Endodermal cell (in vitro differentiated cells): ENCODE measurements at regions not wholly inside any gene's neighbourhood (a gene's known extent, or its start where the extent isn't known, plus 50 kb on each side); places are given as distances from the start of the nearest gene placed in this dataset.

Source experiments
- DNase-seq: peaks from one replicate; pipeline ENCODE4 v3.0.0-alpha.2; 2017
- H3K27ac ChIP-seq: 2 replicates; pipeline ENCODE4 v1.5.1; 2013; ENCODE audit warnings: mild to moderate bottlenecking, low read depth, low read length, moderate library complexity
- H3K27me3 ChIP-seq: 2 replicates; pipeline ENCODE4 v1.6.1; 2013; ENCODE audit warnings: mild to moderate bottlenecking, low read length, moderate library complexity; ENCODE audit not compliant: insufficient read depth, control insufficient read depth, poor library complexity, severe bottlenecking
- H3K36me3 ChIP-seq: 2 replicates; pipeline ENCODE4 v1.7.0; 2013; ENCODE audit warnings: mild to moderate bottlenecking, low read length, moderate library complexity; ENCODE audit not compliant: control insufficient read depth, insufficient read depth
- H3K4me1 ChIP-seq: one replicate; pipeline ENCODE4 v1.7.0; 2013; ENCODE audit warnings: low read length; ENCODE audit not compliant: control insufficient read depth, insufficient read depth
- H3K4me3 ChIP-seq: 2 replicates; pipeline ENCODE4 v1.5.1; 2013; ENCODE audit warnings: mild to moderate bottlenecking, low read length, moderate library complexity
- H3K9ac ChIP-seq: 2 replicates; pipeline ENCODE4 v1.6.1; 2013; ENCODE audit warnings: mild to moderate bottlenecking, low read length, moderate library complexity; ENCODE audit not compliant: poor library complexity, severe bottlenecking; ENCODE audit errors: extremely low read depth
- H3K9me3 ChIP-seq: 2 replicates; pipeline ENCODE4 v1.6.1; 2013; ENCODE audit warnings: mild to moderate bottlenecking, low read length, moderate library complexity; ENCODE audit not compliant: control insufficient read depth
- H3K27ac Mint-ChIP-seq: 2 replicates; pipeline ENCODE4 v1.8.0; 2020; ENCODE audit warnings: mixed read lengths
- H3K27me3 Mint-ChIP-seq: 2 replicates; pipeline ENCODE4 v1.8.0; 2021; ENCODE audit warnings: mild to moderate bottlenecking, mixed read lengths; ENCODE audit not compliant: insufficient read depth
- H3K36me3 Mint-ChIP-seq: 2 replicates; pipeline ENCODE4 v1.8.0; 2020; ENCODE audit warnings: low read depth, mixed read lengths
- H3K4me1 Mint-ChIP-seq: 2 replicates; pipeline ENCODE4 v1.8.0; 2020; ENCODE audit warnings: mixed read lengths
- H3K4me3 Mint-ChIP-seq: 2 replicates; pipeline ENCODE4 v1.8.0; 2020; ENCODE audit warnings: mild to moderate bottlenecking, moderate library complexity, mixed read lengths
- H3K9me3 Mint-ChIP-seq: 2 replicates; pipeline ENCODE4 v1.8.0; 2020; ENCODE audit warnings: mild to moderate bottlenecking, mixed read lengths
- CTCF ChIP-seq: fragments of 200-600 bp; sonication (generic); conservative IDR thresholded peaks from 2 replicates; pipeline ENCODE4 v1.5.0; 2021; ENCODE audit warnings: antibody characterized with exemption, mild to moderate bottlenecking
- WGBS, 2 experiments: methylation state at CpG; one replicate each; pipeline versions ENCODE4 v1.1.5 to v1.1.7; 2013; ENCODE audit warnings: missing lambda C conversion rate in 2 of 2, mixed read lengths in 1 of 2; ENCODE audit not compliant: insufficient coverage in 1 of 2, insufficient read length in 1 of 2; 5-methylcytosine and 5-hydroxymethylcytosine counted together

GRCh38 chr17:77793146-77793970 lies 165.1 kb upstream of the TNRC6C start:
- WGBS, 2 experiments = 90 to 95% methylated on average over 36 to 40 of the region's 40 CpGs
- peaks cover 7% of the 10 kb centered on the region for H3K4me1 Mint-ChIP-seq
- no peaks in the 10 kb centered on the region for H3K36me3 ChIP-seq
- no peaks in the 10 kb centered on the region for H3K9me3 ChIP-seq
- no peak overlapping the region for H3K27ac ChIP-seq
- no peaks in the 10 kb centered on the region for H3K4me1 ChIP-seq
- no peak for DNase-seq
- H3K4me3 ChIP-seq = no peak overlapping the region
- H3K9me3 Mint-ChIP-seq = no peaks in the 10 kb centered on the region
- no peak overlapping the region for H3K4me3 Mint-ChIP-seq
- H3K27me3 ChIP-seq = peaks cover 6% of the 10 kb centered on the region
- H3K27ac Mint-ChIP-seq = no peak overlapping the region
- H3K9ac ChIP-seq = no peak overlapping the region
- peaks cover 97% of the 10 kb centered on the region for H3K27me3 Mint-ChIP-seq
- no peaks in the 10 kb centered on the region for H3K36me3 Mint-ChIP-seq
- no peak for TF ChIP-seq CTCF

- H3K27me3 ChIP-seq = peaks cover under 1% of the 10 kb centered on the region
- DNase-seq = no peak
- H3K27ac Mint-ChIP-seq = no peak overlapping the region
- peaks cover 7% of the 10 kb centered on the region for H3K4me1 Mint-ChIP-seq
- no peak overlapping the region for H3K4me3 ChIP-seq
- H3K9ac ChIP-seq = no peak overlapping the region
- WGBS, 2 experiments = 93 to 100% methylated on average over 1 to 5 of the region's 5 CpGs
- no peak for TF ChIP-seq CTCF
- no peak overlapping the region for H3K27ac ChIP-seq
- H3K4me3 Mint-ChIP-seq = no peak overlapping the region
- H3K9me3 Mint-ChIP-seq = no peaks in the 10 kb centered on the region
- H3K36me3 Mint-ChIP-seq = no peaks in the 10 kb centered on the region
- H3K9me3 ChIP-seq = no peaks in the 10 kb centered on the region
- no peaks in the 10 kb centered on the region for H3K36me3 ChIP-seq
- H3K27me3 Mint-ChIP-seq = peaks cover 97% of the 10 kb centered on the region
- no peaks in the 10 kb centered on the region for H3K4me1 ChIP-seq
Measured at GRCh38 chr17:77793971-77794235, 164.6 kb upstream of the TNRC6C start.

GRCh38 chr17:77794846-77795245 lies 163.7 kb upstream of the TNRC6C start:
- Mint-ChIP-seq H3K36me3 (no peaks in the 10 kb centered on the region), H3K27ac (no peak overlapping the region), H3K9me3 (no peaks in the 10 kb centered on the region)

More at GRCh38 chr17:77794846-77795245, 163.7 kb upstream of the TNRC6C start:
- H3K27ac ChIP-seq = no peak overlapping the region
- no peak overlapping the region for H3K4me3 Mint-ChIP-seq
- H3K4me1 Mint-ChIP-seq = peaks cover 7% of the 10 kb centered on the region
- peaks cover 95% of the 10 kb centered on the region for H3K27me3 Mint-ChIP-seq
- no peak overlapping the region for H3K4me3 ChIP-seq
- H3K9me3 ChIP-seq = no peaks in the 10 kb centered on the region
- no peaks in the 10 kb centered on the region for H3K4me1 ChIP-seq
- no peak for TF ChIP-seq CTCF
- H3K9ac ChIP-seq = no peak overlapping the region
- no peaks in the 10 kb centered on the region for H3K27me3 ChIP-seq
- no peaks in the 10 kb centered on the region for H3K36me3 ChIP-seq
- 72 to 90% methylated on average over 4 to 6 of the region's 6 CpGs for WGBS, 2 experiments
- no peak for DNase-seq
